ENCODE measurements at regions not wholly inside any gene's neighbourhood (a gene's known extent, or its start where the extent isn't known, plus 50 kb on each side); places are given as distances from the start of the nearest gene placed in this dataset.
A peak's percentile ranks its signal among the peaks of the same experiment; 100 is the strongest.

GRCh38 chr11:128269466-128269865, 317.9 kb downstream of the ETS1 start:
- DNase-seq (ENCODE audit: extremely low read depth, low read depth, low spot score), result no peak

- DNase-seq (ENCODE audit: extremely low read depth, low read depth, low spot score), result no peak
Observed at GRCh38 chr11:128266893-128267292, 320.5 kb downstream of the ETS1 start.

- no peak for DNase-seq (ENCODE audit: extremely low read depth, low read depth, low spot score)
Observed at GRCh38 chr11:128262463-128263345, 324.7 kb downstream of the ETS1 start.

- DNase-seq (ENCODE audit: extremely low read depth, low read depth, low spot score), result no peak
Observed at GRCh38 chr11:128261011-128261421, 326.3 kb downstream of the ETS1 start.

- DNase-seq (ENCODE audit: extremely low read depth, low read depth, low spot score), result no peak
Observed at GRCh38 chr11:128260398-128260797, 327.0 kb downstream of the ETS1 start.

- no peak for DNase-seq (ENCODE audit: extremely low read depth, low read depth, low spot score)
Observed at GRCh38 chr11:128259816-128260215, 327.5 kb downstream of the ETS1 start.

- DNase-seq (ENCODE audit: extremely low read depth, low read depth, low spot score), result no peak
Observed at GRCh38 chr11:128254941-128255340, 332.4 kb downstream of the ETS1 start.

GRCh38 chr11:128251140-128251539, 336.2 kb downstream of the ETS1 start:
- DNase-seq (ENCODE audit: extremely low read depth, low read depth, low spot score), result no peak

- DNase-seq (ENCODE audit: extremely low read depth, low read depth, low spot score), result no peak
Observed at GRCh38 chr11:128250482-128250881, 336.9 kb downstream of the ETS1 start.

- DNase-seq (ENCODE audit: extremely low read depth, low read depth, low spot score), result no peak
Observed at GRCh38 chr11:128246810-128247594, 340.4 kb downstream of the ETS1 start.

GRCh38 chr11:128246364-128246801, 341.0 kb downstream of the ETS1 start:
- DNase-seq (ENCODE audit: extremely low read depth, low read depth, low spot score), result no peak

GRCh38 chr11:128244871-128245270, 342.5 kb downstream of the ETS1 start:
- DNase-seq (ENCODE audit: extremely low read depth, low read depth, low spot score), result no peak

- no peak for DNase-seq (ENCODE audit: extremely low read depth, low read depth, low spot score)
Observed at GRCh38 chr11:128242451-128242850, 344.9 kb downstream of the ETS1 start.

GRCh38 chr11:128240546-128240945, 346.8 kb downstream of the ETS1 start:
- peak; percentile 16 for DNase-seq (ENCODE audit: extremely low read depth, low read depth, low spot score)

GRCh38 chr11:128239306-128239705, 348.1 kb downstream of the ETS1 start:
- no peak for DNase-seq (ENCODE audit: extremely low read depth, low read depth, low spot score)

- no peak for DNase-seq (ENCODE audit: extremely low read depth, low read depth, low spot score)
Observed at GRCh38 chr11:128238521-128239265, 348.7 kb downstream of the ETS1 start.

- DNase-seq (ENCODE audit: extremely low read depth, low read depth, low spot score), result no peak
Observed at GRCh38 chr11:128236506-128237498, 350.6 kb downstream of the ETS1 start.

- no peak for DNase-seq (ENCODE audit: extremely low read depth, low read depth, low spot score)
Observed at GRCh38 chr11:128235958-128236357, 351.4 kb downstream of the ETS1 start.

GRCh38 chr11:128235426-128235825, 351.9 kb downstream of the ETS1 start:
- no peak for DNase-seq (ENCODE audit: extremely low read depth, low read depth, low spot score)

- DNase-seq (ENCODE audit: extremely low read depth, low read depth, low spot score), result no peak
Observed at GRCh38 chr11:128234143-128234542, 353.2 kb downstream of the ETS1 start.
